Endothelial cell (in vitro differentiated cells): ENCODE measurements at regions not wholly inside any gene's neighbourhood (a gene's known extent, or its start where the extent isn't known, plus 50 kb on each side); places are given as distances from the start of the nearest gene placed in this dataset.
"Not testable (repeated sequence)": the region's sequence is repeated elsewhere in the genome, so short reads cannot be mapped to it uniquely, and the experiment has no call there.

Experiments
- DNase-seq: peaks from one replicate; pipeline ENCODE4 v3.0.0; 2021; ENCODE audit warnings: low spot score
- H3K27ac Mint-ChIP-seq: one replicate; pipeline ENCODE4 v1.8.0; 2021; ENCODE audit warnings: mixed read lengths, inconsistent platforms; ENCODE audit not compliant: unreplicated experiment
- H3K27me3 Mint-ChIP-seq: one replicate; pipeline ENCODE4 v1.8.0; 2021; ENCODE audit warnings: mild to moderate bottlenecking, moderate library complexity, mixed read lengths, inconsistent platforms; ENCODE audit not compliant: unreplicated experiment
- H3K36me3 Mint-ChIP-seq: one replicate; pipeline ENCODE4 v1.8.0; 2021; ENCODE audit warnings: mild to moderate bottlenecking, low read depth, mixed read lengths, inconsistent platforms; ENCODE audit not compliant: unreplicated experiment
- H3K4me1 Mint-ChIP-seq: one replicate; pipeline ENCODE4 v1.8.0; 2021; ENCODE audit warnings: mild to moderate bottlenecking, mixed read lengths, inconsistent platforms; ENCODE audit not compliant: unreplicated experiment
- H3K4me3 Mint-ChIP-seq: one replicate; pipeline ENCODE4 v1.8.0; 2021; ENCODE audit warnings: mild to moderate bottlenecking, mixed read lengths, inconsistent platforms; ENCODE audit not compliant: unreplicated experiment
- H3K9me3 Mint-ChIP-seq: one replicate; pipeline ENCODE4 v1.8.0; 2021; ENCODE audit warnings: mixed read lengths, inconsistent platforms; ENCODE audit not compliant: unreplicated experiment
- TF ChIP-seq, protein P1 (sequence below): fragments of 200-600 bp; sonication (generic); IDR thresholded peaks from one replicate; pipeline ENCODE4 v1.5.0; 2021; ENCODE audit warnings: antibody characterized with exemption; ENCODE audit not compliant: unreplicated experiment

DNA sequence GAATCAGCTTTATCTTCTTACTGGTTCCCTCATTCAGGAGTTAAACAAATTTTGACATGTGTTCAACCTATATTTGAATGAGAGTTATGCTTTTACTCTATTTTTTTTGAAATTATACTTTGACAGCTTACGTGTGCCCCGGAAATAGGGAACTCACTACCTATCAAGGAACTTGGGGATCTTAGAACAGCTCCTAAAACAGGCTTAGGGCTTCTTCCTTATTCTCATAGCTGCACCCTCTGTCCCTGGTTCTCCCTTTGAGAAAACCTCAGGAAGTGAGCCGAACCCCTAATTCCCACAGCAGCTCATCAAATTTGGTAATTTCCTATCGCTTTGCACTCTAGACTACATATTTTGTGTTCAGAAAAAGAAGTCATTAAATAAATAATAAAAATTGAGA is 81.2 kb upstream of the RUNX3 start:
- Mint-ChIP-seq H3K4me1 (no peaks in the 10 kb centered on the region), H3K4me3 (no peak overlapping the region), H3K9me3 (no peaks in the 10 kb centered on the region), H3K36me3 (no peaks in the 10 kb centered on the region), H3K27ac (no peak overlapping the region), H3K27me3 (no peaks in the 10 kb centered on the region)
- DNase-seq: no peak
- TF ChIP-seq, protein P1, sequence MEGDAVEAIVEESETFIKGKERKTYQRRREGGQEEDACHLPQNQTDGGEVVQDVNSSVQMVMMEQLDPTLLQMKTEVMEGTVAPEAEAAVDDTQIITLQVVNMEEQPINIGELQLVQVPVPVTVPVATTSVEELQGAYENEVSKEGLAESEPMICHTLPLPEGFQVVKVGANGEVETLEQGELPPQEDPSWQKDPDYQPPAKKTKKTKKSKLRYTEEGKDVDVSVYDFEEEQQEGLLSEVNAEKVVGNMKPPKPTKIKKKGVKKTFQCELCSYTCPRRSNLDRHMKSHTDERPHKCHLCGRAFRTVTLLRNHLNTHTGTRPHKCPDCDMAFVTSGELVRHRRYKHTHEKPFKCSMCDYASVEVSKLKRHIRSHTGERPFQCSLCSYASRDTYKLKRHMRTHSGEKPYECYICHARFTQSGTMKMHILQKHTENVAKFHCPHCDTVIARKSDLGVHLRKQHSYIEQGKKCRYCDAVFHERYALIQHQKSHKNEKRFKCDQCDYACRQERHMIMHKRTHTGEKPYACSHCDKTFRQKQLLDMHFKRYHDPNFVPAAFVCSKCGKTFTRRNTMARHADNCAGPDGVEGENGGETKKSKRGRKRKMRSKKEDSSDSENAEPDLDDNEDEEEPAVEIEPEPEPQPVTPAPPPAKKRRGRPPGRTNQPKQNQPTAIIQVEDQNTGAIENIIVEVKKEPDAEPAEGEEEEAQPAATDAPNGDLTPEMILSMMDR: no peak

DNA sequence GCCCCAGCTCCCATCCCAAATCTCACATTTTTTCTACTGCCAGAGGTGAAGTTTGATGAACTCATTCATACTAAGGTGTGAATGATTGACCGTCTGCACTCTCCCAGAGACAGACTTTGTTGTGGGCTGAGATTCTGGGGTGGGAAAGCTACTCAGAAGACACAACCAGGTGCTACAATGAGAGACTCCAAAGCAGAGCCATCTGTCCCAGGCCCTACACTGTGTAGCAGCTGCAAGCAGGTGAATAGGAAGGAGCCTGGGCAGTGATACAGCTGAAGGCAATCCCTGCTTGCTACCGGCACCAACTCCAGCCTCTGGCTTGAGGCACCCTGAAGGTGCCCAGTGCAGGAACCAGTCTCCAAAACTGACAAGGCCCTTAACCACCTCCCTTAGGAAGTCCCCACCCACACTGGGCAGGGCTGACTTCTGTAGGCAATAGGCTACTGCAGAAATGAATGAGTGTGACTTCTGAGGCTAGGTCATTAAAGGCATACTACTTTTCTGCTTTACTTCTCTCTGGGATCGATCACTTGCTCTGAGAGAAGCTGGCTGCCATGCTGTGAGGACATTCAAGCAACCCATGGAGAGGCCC is 79.7 kb upstream of the RUNX3 start:
- no peak for DNase-seq
- H3K4me3 Mint-ChIP-seq: no peak overlapping the region
- H3K4me1 Mint-ChIP-seq: no peaks in the 10 kb centered on the region
- no peaks in the 10 kb centered on the region for H3K36me3 Mint-ChIP-seq
- no peak overlapping the region for H3K27ac Mint-ChIP-seq
- no peaks in the 10 kb centered on the region for H3K9me3 Mint-ChIP-seq
- no peaks in the 10 kb centered on the region for H3K27me3 Mint-ChIP-seq
- TF ChIP-seq, protein P1: no peak

DNA sequence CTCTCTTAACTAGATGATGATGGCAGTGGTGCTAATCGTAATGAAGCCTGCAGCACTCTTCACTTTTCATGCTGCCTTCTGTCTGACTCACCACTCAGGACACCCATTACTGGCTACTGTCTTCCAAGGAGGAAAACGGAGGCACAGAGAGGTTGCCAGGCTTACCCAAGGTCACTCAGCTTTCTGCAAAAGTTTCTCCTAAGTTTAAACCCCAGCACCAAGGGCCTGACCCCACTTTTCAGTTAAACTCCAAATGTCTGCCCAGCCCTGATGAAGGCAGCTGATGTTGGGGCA is 78.1 kb upstream of the RUNX3 start:
- H3K27me3 Mint-ChIP-seq: no peaks in the 10 kb centered on the region
- H3K36me3 Mint-ChIP-seq: no peaks in the 10 kb centered on the region
- TF ChIP-seq, protein P1: no peak
- no peaks in the 10 kb centered on the region for H3K9me3 Mint-ChIP-seq
- no peak overlapping the region for H3K4me3 Mint-ChIP-seq
- H3K4me1 Mint-ChIP-seq: no peaks in the 10 kb centered on the region
- no peak for DNase-seq
- H3K27ac Mint-ChIP-seq: no peak overlapping the region

DNA sequence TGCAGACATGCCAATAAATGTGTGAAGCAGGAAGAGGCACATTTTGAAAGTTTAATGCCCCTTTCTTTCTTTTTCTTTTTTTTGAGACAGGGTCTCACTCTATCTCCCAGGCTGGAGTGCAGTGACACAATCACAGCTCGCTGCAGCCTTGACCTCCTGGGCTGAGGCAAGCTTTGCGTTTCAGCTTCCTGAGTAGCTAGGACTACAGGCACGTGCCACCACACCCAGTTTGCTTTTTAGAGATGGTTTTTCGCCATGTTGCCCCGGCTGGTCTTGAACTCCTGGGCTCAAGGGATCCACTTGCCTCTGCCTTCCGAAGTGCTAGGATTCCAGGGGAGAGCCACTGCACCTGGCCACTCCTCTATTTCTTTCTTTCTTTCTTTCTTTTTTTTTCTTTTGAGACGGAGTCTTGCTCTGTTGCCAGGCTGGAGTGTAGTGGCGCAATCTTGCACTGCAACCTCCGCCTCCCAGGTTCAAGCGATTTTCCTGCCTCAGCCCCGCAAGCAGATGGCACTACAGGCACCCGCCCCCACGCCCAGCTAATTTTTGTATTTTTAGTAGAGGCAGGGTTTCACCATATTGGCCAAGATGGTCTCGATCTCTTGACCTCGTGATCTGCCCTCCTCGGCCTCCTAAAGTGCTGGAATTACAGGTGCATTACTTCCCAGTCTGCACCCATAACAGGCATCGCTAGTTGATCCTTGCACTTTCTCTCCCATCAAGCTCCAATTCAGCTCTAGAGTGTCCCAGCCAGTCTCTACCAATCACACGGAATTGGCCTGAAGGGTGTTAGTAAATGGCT is 77.5 kb upstream of the RUNX3 start:
- H3K4me3 Mint-ChIP-seq, H3K27me3 Mint-ChIP-seq, H3K36me3 Mint-ChIP-seq, H3K4me1 Mint-ChIP-seq, H3K27ac Mint-ChIP-seq, H3K9me3 Mint-ChIP-seq, DNase-seq: not testable (repeated sequence)

DNA sequence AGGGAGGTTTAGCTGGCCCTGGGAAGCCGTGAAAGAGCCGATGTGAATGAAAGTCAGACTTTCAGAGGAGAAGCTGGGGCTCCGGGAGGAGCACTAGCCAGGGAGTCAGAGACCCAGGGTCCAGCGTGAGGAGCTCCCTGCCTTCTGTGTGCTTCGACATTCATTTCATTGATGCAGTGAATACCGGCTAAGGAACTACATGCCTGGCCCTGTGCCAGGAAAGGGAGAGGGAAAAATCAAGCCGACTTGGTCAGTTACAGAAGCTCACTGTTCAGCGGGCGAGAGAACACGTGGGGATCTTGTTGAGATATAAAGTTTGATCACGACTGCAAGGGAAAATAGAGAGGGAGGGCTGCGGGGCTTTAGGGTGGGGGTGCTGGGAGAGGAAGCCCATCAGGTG is 76.7 kb upstream of the RUNX3 start:
- DNase-seq: no peak
- Mint-ChIP-seq H3K27me3 (no peaks in the 10 kb centered on the region), H3K4me3 (no peak overlapping the region), H3K27ac (no peak overlapping the region), H3K9me3 (no peaks in the 10 kb centered on the region), H3K4me1 (no peaks in the 10 kb centered on the region), H3K36me3 (no peaks in the 10 kb centered on the region)
- TF ChIP-seq, protein P1: no peak
